H54 (cell line): ENCODE measurements at regions not wholly inside any gene's neighbourhood (a gene's known extent, or its start where the extent isn't known, plus 50 kb on each side); places are given as distances from the start of the nearest gene placed in this dataset.

Experiments used
- DNase-seq: peaks from one replicate; pipeline ENCODE4 v3.0.0; 2011; ENCODE audit warnings: low spot score, mixed read lengths; ENCODE audit not compliant: insufficient read length
- FAIRE-seq: peaks from 3 replicates; lab custom pipeline; 2011; peaks lifted over from hg19 to GRCh38; lab: Jason Lieb, UNC
- POLR2A ChIP-seq: IDR thresholded peaks from 2 replicates; pipeline ENCODE4 v1.6.1; 2011; ENCODE audit warnings: low read depth, mild to moderate bottlenecking, low read length

- no peak for TF ChIP-seq POLR2A
- DNase-seq (no peak), FAIRE-seq (no peak)
Observed at GRCh38 chr12:66896797-66897196, 217.9 kb upstream of the GRIP1 start.

GRCh38 chr12:66898700-66899469, 220.0 kb upstream of the GRIP1 start:
- no peak for TF ChIP-seq POLR2A
- DNase-seq (no peak), FAIRE-seq (no peak)

GRCh38 chr12:66899588-66899987, 220.7 kb upstream of the GRIP1 start:
- DNase-seq (no peak), FAIRE-seq (no peak)
- no peak for TF ChIP-seq POLR2A

- no peak for DNase-seq
- no peak for FAIRE-seq
- no peak for TF ChIP-seq POLR2A
Observed at GRCh38 chr12:66900616-66901015, 221.7 kb upstream of the GRIP1 start.

- no peak for FAIRE-seq
- no peak for TF ChIP-seq POLR2A
- no peak for DNase-seq
Observed at GRCh38 chr12:66901138-66901932, 222.5 kb upstream of the GRIP1 start.

- no peak for DNase-seq
- TF ChIP-seq POLR2A = no peak
- no peak for FAIRE-seq
Observed at GRCh38 chr12:66902020-66902419, 223.1 kb upstream of the GRIP1 start.

GRCh38 chr12:66903782-66904396, 225.0 kb upstream of the GRIP1 start:
- no peak for FAIRE-seq
- TF ChIP-seq POLR2A = no peak
- no peak for DNase-seq

- DNase-seq = no peak
- TF ChIP-seq POLR2A = no peak
- FAIRE-seq = no peak
Observed at GRCh38 chr12:66905201-66905600, 226.3 kb upstream of the GRIP1 start.

- DNase-seq = no peak
- no peak for FAIRE-seq
- TF ChIP-seq POLR2A = no peak
Observed at GRCh38 chr12:66910366-66910974, 231.6 kb upstream of the GRIP1 start.

- DNase-seq = no peak
- no peak for FAIRE-seq
- no peak for TF ChIP-seq POLR2A
Observed at GRCh38 chr12:66915306-66915904, 236.5 kb upstream of the GRIP1 start.

GRCh38 chr12:66916189-66916588, 237.3 kb upstream of the GRIP1 start:
- no peak for TF ChIP-seq POLR2A

GRCh38 chr12:66919466-66919865, 240.6 kb upstream of the GRIP1 start:
- DNase-seq (no peak), FAIRE-seq (no peak)
- TF ChIP-seq POLR2A = no peak

More at GRCh38 chr12:66916189-66916588, 237.3 kb upstream of the GRIP1 start:
- no peak for DNase-seq
- FAIRE-seq = no peak

GRCh38 chr12:66920205-66920604, 241.3 kb upstream of the GRIP1 start:
- no peak for DNase-seq
- TF ChIP-seq POLR2A = no peak
- FAIRE-seq = no peak
